Colonic mucosa (tissue), 4 donors: ENCODE measurements at regions not wholly inside any gene's neighbourhood (a gene's known extent, or its start where the extent isn't known, plus 50 kb on each side); places are given as distances from the start of the nearest gene placed in this dataset.
A peak's percentile ranks its signal among the peaks of the same experiment; 100 is the strongest.

Source experiments
- DNase-seq: peaks from one replicate; pipeline ENCODE4 v3.0.0-alpha.2; 2020
- H3K27ac ChIP-seq: fragments of 200-600 bp; one replicate; pipeline ENCODE4 v1.8.0; 2021
- H3K27me3 ChIP-seq: fragments of 200-600 bp; one replicate; pipeline ENCODE4 v1.8.0; 2021
- H3K36me3 ChIP-seq: fragments of 200-600 bp; one replicate; pipeline ENCODE4 v1.8.0; 2021
- H3K4me1 ChIP-seq: fragments of 200-600 bp; one replicate; pipeline ENCODE4 v1.8.0; 2021; ENCODE audit warnings: mild to moderate bottlenecking
- H3K4me3 ChIP-seq: fragments of 200-600 bp; one replicate; pipeline ENCODE4 v1.8.0; 2021
- H3K9ac ChIP-seq, 2 donors: one replicate each; pipeline ENCODE4 v1.7.0; 2013; ENCODE audit warnings: control low read depth in 2 of 2, low read depth in 2 of 2, low read length in 2 of 2
- H3K9me3 ChIP-seq: fragments of 200-600 bp; one replicate; pipeline ENCODE4 v1.8.0; 2021
- CTCF ChIP-seq: fragments of 200-600 bp; IDR thresholded peaks from one replicate; pipeline ENCODE4 v1.8.0; 2022; ENCODE audit warnings: antibody characterized with exemption, mild to moderate bottlenecking
- intact Hi-C: fragments of 100-400 bp; cut with DNase I; formaldehyde crosslinking; loops from one replicate; pipeline ENCODE4 v1.14.1; 2022
- donor health status: healthy.
- donor health status: DM: no; HTN: no; CAD: no.
- donor health status: DM: no; HTN: no; CAD: no.

- H3K27me3 ChIP-seq, result no peaks in the 10 kb centered on the region
- TF ChIP-seq CTCF, result no peak
- no peaks in the 10 kb centered on the region for H3K9me3 ChIP-seq
- no peaks in the 10 kb centered on the region for H3K4me1 ChIP-seq
- DNase-seq, result no peak
- no peaks in the 10 kb centered on the region for H3K36me3 ChIP-seq
- intact Hi-C loops, result no loop called here
- no peak overlapping the region for H3K4me3 ChIP-seq
- no peak overlapping the region for H3K9ac ChIP-seq
- H3K27ac ChIP-seq, result no peak overlapping the region
Observed at GRCh38 chr4:187158003-187158402, 434.3 kb upstream of the FAT1 start.

- no peaks in the 10 kb centered on the region for H3K36me3 ChIP-seq
- H3K4me3 ChIP-seq, result no peak overlapping the region
- intact Hi-C loops, result no loop called here
- H3K9ac ChIP-seq, result no peak overlapping the region
- no peak overlapping the region for H3K27ac ChIP-seq
- no peak for DNase-seq
- no peak for TF ChIP-seq CTCF
- no peaks in the 10 kb centered on the region for H3K27me3 ChIP-seq
- H3K9me3 ChIP-seq, result no peaks in the 10 kb centered on the region
- H3K4me1 ChIP-seq, result no peaks in the 10 kb centered on the region
Observed at GRCh38 chr4:187160486-187160885, 436.8 kb upstream of the FAT1 start.

- no peaks in the 10 kb centered on the region for H3K4me1 ChIP-seq
- no peak for TF ChIP-seq CTCF
- intact Hi-C loops, result no loop called here
- no peaks in the 10 kb centered on the region for H3K27me3 ChIP-seq
- no peak overlapping the region for H3K27ac ChIP-seq
- H3K4me3 ChIP-seq, result no peak overlapping the region
- DNase-seq, result peak; percentile 41
- no peak overlapping the region for H3K9ac ChIP-seq
- no peaks in the 10 kb centered on the region for H3K36me3 ChIP-seq
- no peaks in the 10 kb centered on the region for H3K9me3 ChIP-seq
Observed at GRCh38 chr4:187166886-187167512, 443.3 kb upstream of the FAT1 start.

GRCh38 chr4:187171706-187172339 is 448.2 kb upstream of the FAT1 start:
- Histone ChIP-seq H3K27ac (no peak overlapping the region), H3K9ac (no peak overlapping the region), H3K4me3 (no peak overlapping the region), H3K4me1 (no peaks in the 10 kb centered on the region), H3K27me3 (no peaks in the 10 kb centered on the region), H3K9me3 (no peaks in the 10 kb centered on the region), H3K36me3 (no peaks in the 10 kb centered on the region)
- DNase-seq, result no peak
- TF ChIP-seq CTCF, result no peak
- intact Hi-C loops, result no loop called here

DNA sequence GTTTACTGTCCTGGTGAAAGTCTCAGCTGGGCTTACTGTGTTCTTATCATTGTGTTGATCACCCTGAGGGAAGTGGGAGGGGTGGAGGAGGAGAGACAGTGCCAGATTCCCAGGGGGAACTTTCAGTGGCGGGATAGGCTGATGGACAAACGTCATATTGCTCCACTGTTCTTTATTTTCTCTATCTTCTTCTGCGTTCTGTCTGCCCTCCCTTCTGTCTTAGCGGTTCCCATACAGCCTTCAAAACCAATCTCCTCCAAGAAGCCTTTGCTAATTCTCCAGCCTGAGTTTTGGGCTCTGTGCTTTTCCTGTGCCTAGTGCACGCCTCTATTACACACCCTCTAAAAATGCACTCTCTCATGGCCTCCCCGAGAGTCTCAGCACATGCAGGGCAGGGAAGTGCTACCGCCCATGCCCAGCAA is 448.7 kb upstream of the FAT1 start:
- H3K4me3 ChIP-seq, result no peak overlapping the region
- H3K9ac ChIP-seq, result no peak overlapping the region
- no peak overlapping the region for H3K27ac ChIP-seq
- no peaks in the 10 kb centered on the region for H3K27me3 ChIP-seq
- H3K9me3 ChIP-seq, result no peaks in the 10 kb centered on the region
- TF ChIP-seq CTCF, result no peak
- DNase-seq, result peak; percentile 44
- H3K36me3 ChIP-seq, result no peaks in the 10 kb centered on the region
- H3K4me1 ChIP-seq, result no peaks in the 10 kb centered on the region
- intact Hi-C loops, result no loop called here
